K562 (cell line): ENCODE measurements at regions not wholly inside any gene's neighbourhood (a gene's known extent, or its start where the extent isn't known, plus 50 kb on each side); places are given as distances from the start of the nearest gene placed in this dataset.

Source experiments
- ATAC-seq: fragments of 200-7000 bp; cut with Tn5 transposase; 3 replicates; pipeline ENCODE4 v1.9.1; 2020; ENCODE audit warnings: moderate library complexity
- BruUV-seq: library from RNA; stranded (reverse); fragments of 400-500 nt; replicated peaks from 2 replicates; lab custom pipeline; 2021; lab: Mats Ljungman, UMichigan
- CTCF ChIA-PET: fragments of 300-600 bp; formaldehyde crosslinking; extraction: SDS; loops from one replicate; lab custom pipeline; 2021; ENCODE audit warnings: low intra/inter-chr PET ratio; lab: Yijun Ruan, JAX
- POLR2A ChIA-PET: fragments of 300-600, 350-650 bp; sonication (Branson Sonifier 250); formaldehyde crosslinking; extraction: SDS; loops from one replicate; lab custom pipeline; 2021; ENCODE audit warnings: antibody characterized with exemption, inconsistent platforms; lab: Yijun Ruan, JAX
- DNase-seq, 4 experiments: peaks; one replicate each; pipeline versions ENCODE4 v3.0.0 to v3.0.0-alpha.2; 2011 to 2018; ENCODE audit warnings: low spot score in 3 of 4, mixed read lengths in 3 of 4; ENCODE audit errors: extremely low read depth in 1 of 4
- FAIRE-seq: peaks from 2 replicates; lab custom pipeline; 2011; peaks lifted over from hg19 to GRCh38; lab: Jason Lieb, UNC
- H2AFZ ChIP-seq: 2 replicates; pipeline ENCODE4 v1.6.0; 2011; ENCODE audit warnings: low read depth, low read length, control low read depth, inconsistent platforms
- H3K27ac ChIP-seq: fragments of 200-600 bp; 3 replicates; pipeline ENCODE4 v1.8.0; 2011; ENCODE audit warnings: low read depth, mild to moderate bottlenecking, control low read depth, inconsistent platforms, low read length, moderate library complexity, mixed read lengths; ENCODE audit errors: extremely low read depth
- H3K27me3 ChIP-seq, 2 experiments: fragments of 300-600 bp in 1 of 2; 2 replicates in 1 of 2; 3 replicates in 1 of 2; pipeline versions ENCODE4 v1.6.0 to v1.8.0; 2011; ENCODE audit warnings: inconsistent platforms in 2 of 2, low read length in 2 of 2, mild to moderate bottlenecking in 1 of 2, mixed read lengths in 1 of 2, moderate library complexity in 1 of 2; ENCODE audit not compliant: control insufficient read depth in 2 of 2, insufficient read depth in 2 of 2
- H3K36me3 ChIP-seq: fragments of 300-600 bp; 3 replicates; pipeline ENCODE4 v1.8.0; 2011; ENCODE audit warnings: mild to moderate bottlenecking, low read length, inconsistent platforms; ENCODE audit not compliant: control insufficient read depth, insufficient read depth
- H3K4me1 ChIP-seq, 2 experiments: fragments of 200-600 bp in 1 of 2; replicated peaks in 1 of 2; 2 replicates in 1 of 2; 3 replicates in 1 of 2; pipeline versions ENCODE4 v1.5.1 to v1.8.0; 2011; ENCODE audit warnings: inconsistent platforms in 2 of 2, low read length in 2 of 2, mild to moderate bottlenecking in 1 of 2, mixed read lengths in 1 of 2, moderate library complexity in 1 of 2; ENCODE audit not compliant: control insufficient read depth in 2 of 2, insufficient read depth in 2 of 2
- H3K4me2 ChIP-seq: 2 replicates; pipeline ENCODE4 v1.6.1; 2011; ENCODE audit warnings: low read length, control low read depth, inconsistent platforms, mixed read lengths; ENCODE audit not compliant: insufficient read depth
- H3K4me3 ChIP-seq: fragments of 200-600 bp; sonication (generic), shearing (Covaris generic); 2 replicates; pipeline ENCODE4 v1.5.1; 2016; ENCODE audit warnings: control low read depth, inconsistent platforms
- H3K79me2 ChIP-seq: fragments of 200-600 bp; 3 replicates; pipeline ENCODE4 v1.8.0; 2011; ENCODE audit warnings: low read length, inconsistent platforms; ENCODE audit not compliant: control insufficient read depth, insufficient read depth
- H3K9ac ChIP-seq, 2 experiments: 2 replicates each; pipeline versions ENCODE4 v1.6.0 to v1.6.1; 2011; ENCODE audit warnings: low read depth in 2 of 2, low read length in 2 of 2, control low read depth in 1 of 2, inconsistent platforms in 1 of 2, mild to moderate bottlenecking in 1 of 2, mixed read lengths in 1 of 2; ENCODE audit not compliant: insufficient read depth in 1 of 2
- H3K9me1 ChIP-seq: one replicate; pipeline ENCODE4 v1.6.0; 2011; ENCODE audit warnings: inconsistent platforms, mild to moderate bottlenecking, low read length, moderate library complexity; ENCODE audit not compliant: control insufficient read depth, insufficient read depth
- H3K9me3 ChIP-seq: replicated peaks from 2 replicates; pipeline ENCODE4 v1.5.1; 2011; ENCODE audit warnings: low read depth, low read length, inconsistent platforms; ENCODE audit not compliant: control insufficient read depth, insufficient read depth
- H4K20me1 ChIP-seq: replicated peaks from 2 replicates; pipeline ENCODE4 v1.6.1; 2011; ENCODE audit warnings: low read length, inconsistent platforms, mixed read lengths; ENCODE audit not compliant: control insufficient read depth, insufficient read depth
- CHD1 ChIP-seq: fragments of 200-600 bp; sonication (generic); IDR thresholded peaks from one replicate; pipeline ENCODE4 v1.6.1; 2012; ENCODE audit warnings: mild to moderate bottlenecking, moderate library complexity, low read length, inconsistent platforms
- CTBP1 ChIP-seq: fragments of 450-650 bp; IDR thresholded peaks from 2 replicates; pipeline ENCODE4 v1.6.1; 2016; ENCODE audit warnings: borderline replicate concordance
- HMG20B ChIP-seq: fragments of 250-450 bp; sonication (Bioruptor Pico); IDR thresholded peaks from 2 replicates; pipeline ENCODE4 v1.5.0; 2021; ENCODE audit warnings: mild to moderate bottlenecking
- TAL1 ChIP-seq: fragments of 450-650 bp; IDR thresholded peaks from 2 replicates; pipeline ENCODE4 v1.6.1; 2016; ENCODE audit warnings: mild to moderate bottlenecking
- WGBS: fragments of 100-300 bp; shearing (Covaris generic); methylation state at CpG from one replicate; pipeline ENCODE4 v1.1.6; 2016; ENCODE audit warnings: low coverage, mixed read lengths; ENCODE audit not compliant: insufficient coverage; ENCODE audit errors: missing lambda C conversion rate; 5-methylcytosine and 5-hydroxymethylcytosine counted together
- in situ Hi-C: fragments of 300-500 bp; cut with MboI; formaldehyde crosslinking; loops from 4 replicates; pipeline ENCODE4 v1.15.0; 2018; ENCODE audit warnings: inconsistent platforms, mixed read lengths
- intact Hi-C: fragments of 100-400 bp; cut with micrococcal nuclease; formaldehyde crosslinking; loops from 2 replicates; pipeline ENCODE4 v1.14.2; 2022
- TF ChIP-seq, protein P1 (sequence below): fragments of 450-650 bp; IDR thresholded peaks from 2 replicates; pipeline ENCODE4 v1.6.1; 2018; ENCODE audit not compliant: partially characterized antibody
- TF ChIP-seq, protein P2 (sequence below): fragments of 250-450 bp; sonication (Bioruptor Pico); IDR thresholded peaks from 2 replicates; pipeline ENCODE4 v1.4.0; 2020; ENCODE audit warnings: mild to moderate bottlenecking, moderate library complexity
- TF ChIP-seq, protein P3 (sequence below), 3 experiments: fragments of 200-800 bp in 1 of 3; fragments of 250-450 bp in 1 of 3; fragments of 450-650 bp in 1 of 3; sonication (Bioruptor Pico) in 1 of 3; sonication (Bioruptor generic) in 1 of 3; formaldehyde crosslinking in 1 of 3; IDR thresholded peaks; 2 replicates each; pipeline versions ENCODE4 v1.6.1 to v1.8.0; 2016 to 2022; ENCODE audit warnings: mild to moderate bottlenecking in 2 of 3, missing genetic modification characterization in 2 of 3, missing compliant biosample characterization in 1 of 3, moderate library complexity in 1 of 3
- TF ChIP-seq, protein P4 (sequence below): fragments of 450-650 bp; IDR thresholded peaks from 2 replicates; pipeline ENCODE4 v1.7.1; 2018; ENCODE audit warnings: mild to moderate bottlenecking, low read depth; ENCODE audit not compliant: partially characterized antibody

DNA sequence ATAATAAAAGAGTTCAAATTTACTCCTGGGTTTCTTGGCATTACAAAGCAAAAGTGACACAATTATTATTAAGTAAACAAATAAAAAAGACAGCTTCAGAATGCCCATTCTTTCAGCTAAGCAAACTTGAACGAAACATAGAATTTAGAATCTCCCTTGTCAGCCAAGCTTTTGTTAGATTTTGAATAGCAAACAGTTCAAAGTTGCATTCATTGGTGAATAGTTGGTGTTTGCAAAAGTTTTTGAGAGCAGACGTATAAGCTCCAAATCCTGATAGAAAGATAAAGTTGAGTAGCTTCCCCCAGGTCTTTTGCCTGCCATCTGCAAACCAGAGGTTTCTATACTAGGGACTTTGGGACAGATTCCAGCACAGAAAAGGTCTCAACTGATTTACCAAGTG is 434.3 kb upstream of the TNP1 start:
- FAIRE-seq (no peak), ATAC-seq (no peak), DNase-seq (no peak)
- BruUV-seq = no TSS peak
- H3K27me3 ChIP-seq = no peaks in the 10 kb centered on the region
- no peaks in the 10 kb centered on the region for H4K20me1 ChIP-seq
- no peak overlapping the region for H2AFZ ChIP-seq
- H3K27ac ChIP-seq = no peak overlapping the region
- peaks cover 0 to 9% of the 10 kb centered on the region in 2 experiments; a peak in 2 of 5 replicates for H3K4me1 ChIP-seq
- CTCF ChIA-PET = no interaction called here
- H3K9me1 ChIP-seq = no peaks in the 10 kb centered on the region
- no peaks in the 10 kb centered on the region for H3K79me2 ChIP-seq
- intact Hi-C loops (no loop called here), in situ Hi-C loops (no loop called here)
- no peak overlapping the region for H3K4me2 ChIP-seq
- WGBS = 5% methylated on average over 2 of the region's 2 CpGs
- H3K9ac ChIP-seq = no peak overlapping the region
- H3K4me3 ChIP-seq = no peak overlapping the region
- POLR2A ChIA-PET = no interaction called here
- no peaks in the 10 kb centered on the region for H3K9me3 ChIP-seq
- no peaks in the 10 kb centered on the region for H3K36me3 ChIP-seq
- TF ChIP-seq TAL1 = no peak
- TF ChIP-seq, protein P1, sequence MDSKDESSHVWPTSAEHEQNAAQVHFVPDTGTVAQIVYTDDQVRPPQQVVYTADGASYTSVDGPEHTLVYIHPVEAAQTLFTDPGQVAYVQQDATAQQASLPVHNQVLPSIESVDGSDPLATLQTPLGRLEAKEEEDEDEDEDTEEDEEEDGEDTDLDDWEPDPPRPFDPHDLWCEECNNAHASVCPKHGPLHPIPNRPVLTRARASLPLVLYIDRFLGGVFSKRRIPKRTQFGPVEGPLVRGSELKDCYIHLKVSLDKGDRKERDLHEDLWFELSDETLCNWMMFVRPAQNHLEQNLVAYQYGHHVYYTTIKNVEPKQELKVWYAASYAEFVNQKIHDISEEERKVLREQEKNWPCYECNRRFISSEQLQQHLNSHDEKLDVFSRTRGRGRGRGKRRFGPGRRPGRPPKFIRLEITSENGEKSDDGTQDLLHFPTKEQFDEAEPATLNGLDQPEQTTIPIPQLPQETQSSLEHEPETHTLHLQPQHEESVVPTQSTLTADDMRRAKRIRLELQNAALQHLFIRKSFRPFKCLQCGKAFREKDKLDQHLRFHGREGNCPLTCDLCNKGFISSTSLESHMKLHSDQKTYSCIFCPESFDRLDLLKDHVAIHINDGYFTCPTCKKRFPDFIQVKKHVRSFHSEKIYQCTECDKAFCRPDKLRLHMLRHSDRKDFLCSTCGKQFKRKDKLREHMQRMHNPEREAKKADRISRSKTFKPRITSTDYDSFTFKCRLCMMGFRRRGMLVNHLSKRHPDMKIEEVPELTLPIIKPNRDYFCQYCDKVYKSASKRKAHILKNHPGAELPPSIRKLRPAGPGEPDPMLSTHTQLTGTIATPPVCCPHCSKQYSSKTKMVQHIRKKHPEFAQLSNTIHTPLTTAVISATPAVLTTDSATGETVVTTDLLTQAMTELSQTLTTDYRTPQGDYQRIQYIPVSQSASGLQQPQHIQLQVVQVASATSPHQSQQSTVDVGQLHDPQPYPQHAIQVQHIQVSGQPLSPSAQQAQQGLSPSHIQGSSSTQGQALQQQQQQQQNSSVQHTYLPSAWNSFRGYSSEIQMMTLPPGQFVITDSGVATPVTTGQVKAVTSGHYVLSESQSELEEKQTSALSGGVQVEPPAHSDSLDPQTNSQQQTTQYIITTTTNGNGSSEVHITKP = no peak
- TF ChIP-seq, protein P2, sequence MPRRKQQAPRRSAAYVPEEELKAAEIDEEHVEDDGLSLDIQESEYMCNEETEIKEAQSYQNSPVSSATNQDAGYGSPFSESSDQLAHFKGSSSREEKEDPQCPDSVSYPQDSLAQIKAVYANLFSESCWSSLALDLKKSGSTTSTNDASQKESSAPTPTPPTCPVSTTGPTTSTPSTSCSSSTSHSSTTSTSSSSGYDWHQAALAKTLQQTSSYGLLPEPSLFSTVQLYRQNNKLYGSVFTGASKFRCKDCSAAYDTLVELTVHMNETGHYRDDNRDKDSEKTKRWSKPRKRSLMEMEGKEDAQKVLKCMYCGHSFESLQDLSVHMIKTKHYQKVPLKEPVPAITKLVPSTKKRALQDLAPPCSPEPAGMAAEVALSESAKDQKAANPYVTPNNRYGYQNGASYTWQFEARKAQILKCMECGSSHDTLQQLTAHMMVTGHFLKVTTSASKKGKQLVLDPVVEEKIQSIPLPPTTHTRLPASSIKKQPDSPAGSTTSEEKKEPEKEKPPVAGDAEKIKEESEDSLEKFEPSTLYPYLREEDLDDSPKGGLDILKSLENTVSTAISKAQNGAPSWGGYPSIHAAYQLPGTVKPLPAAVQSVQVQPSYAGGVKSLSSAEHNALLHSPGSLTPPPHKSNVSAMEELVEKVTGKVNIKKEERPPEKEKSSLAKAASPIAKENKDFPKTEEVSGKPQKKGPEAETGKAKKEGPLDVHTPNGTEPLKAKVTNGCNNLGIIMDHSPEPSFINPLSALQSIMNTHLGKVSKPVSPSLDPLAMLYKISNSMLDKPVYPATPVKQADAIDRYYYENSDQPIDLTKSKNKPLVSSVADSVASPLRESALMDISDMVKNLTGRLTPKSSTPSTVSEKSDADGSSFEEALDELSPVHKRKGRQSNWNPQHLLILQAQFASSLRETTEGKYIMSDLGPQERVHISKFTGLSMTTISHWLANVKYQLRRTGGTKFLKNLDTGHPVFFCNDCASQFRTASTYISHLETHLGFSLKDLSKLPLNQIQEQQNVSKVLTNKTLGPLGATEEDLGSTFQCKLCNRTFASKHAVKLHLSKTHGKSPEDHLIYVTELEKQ (CRISPR knock-in tag) = no peak
- no peak for TF ChIP-seq CTBP1
- TF ChIP-seq HMG20B (CRISPR knock-in tag) = no peak
- TF ChIP-seq, protein P3, sequence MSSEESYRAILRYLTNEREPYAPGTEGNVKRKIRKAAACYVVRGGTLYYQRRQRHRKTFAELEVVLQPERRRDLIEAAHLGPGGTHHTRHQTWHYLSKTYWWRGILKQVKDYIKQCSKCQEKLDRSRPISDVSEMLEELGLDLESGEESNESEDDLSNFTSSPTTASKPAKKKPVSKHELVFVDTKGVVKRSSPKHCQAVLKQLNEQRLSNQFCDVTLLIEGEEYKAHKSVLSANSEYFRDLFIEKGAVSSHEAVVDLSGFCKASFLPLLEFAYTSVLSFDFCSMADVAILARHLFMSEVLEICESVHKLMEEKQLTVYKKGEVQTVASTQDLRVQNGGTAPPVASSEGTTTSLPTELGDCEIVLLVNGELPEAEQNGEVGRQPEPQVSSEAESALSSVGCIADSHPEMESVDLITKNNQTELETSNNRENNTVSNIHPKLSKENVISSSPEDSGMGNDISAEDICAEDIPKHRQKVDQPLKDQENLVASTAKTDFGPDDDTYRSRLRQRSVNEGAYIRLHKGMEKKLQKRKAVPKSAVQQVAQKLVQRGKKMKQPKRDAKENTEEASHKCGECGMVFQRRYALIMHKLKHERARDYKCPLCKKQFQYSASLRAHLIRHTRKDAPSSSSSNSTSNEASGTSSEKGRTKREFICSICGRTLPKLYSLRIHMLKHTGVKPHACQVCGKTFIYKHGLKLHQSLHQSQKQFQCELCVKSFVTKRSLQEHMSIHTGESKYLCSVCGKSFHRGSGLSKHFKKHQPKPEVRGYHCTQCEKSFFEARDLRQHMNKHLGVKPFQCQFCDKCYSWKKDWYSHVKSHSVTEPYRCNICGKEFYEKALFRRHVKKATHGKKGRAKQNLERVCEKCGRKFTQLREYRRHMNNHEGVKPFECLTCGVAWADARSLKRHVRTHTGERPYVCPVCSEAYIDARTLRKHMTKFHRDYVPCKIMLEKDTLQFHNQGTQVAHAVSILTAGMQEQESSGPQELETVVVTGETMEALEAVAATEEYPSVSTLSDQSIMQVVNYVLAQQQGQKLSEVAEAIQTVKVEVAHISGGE (CRISPR knock-in tag; IDR thresholded peaks at IDR 0.05) = no peak
- TF ChIP-seq CHD1 = no peak
- TF ChIP-seq, protein P4, sequence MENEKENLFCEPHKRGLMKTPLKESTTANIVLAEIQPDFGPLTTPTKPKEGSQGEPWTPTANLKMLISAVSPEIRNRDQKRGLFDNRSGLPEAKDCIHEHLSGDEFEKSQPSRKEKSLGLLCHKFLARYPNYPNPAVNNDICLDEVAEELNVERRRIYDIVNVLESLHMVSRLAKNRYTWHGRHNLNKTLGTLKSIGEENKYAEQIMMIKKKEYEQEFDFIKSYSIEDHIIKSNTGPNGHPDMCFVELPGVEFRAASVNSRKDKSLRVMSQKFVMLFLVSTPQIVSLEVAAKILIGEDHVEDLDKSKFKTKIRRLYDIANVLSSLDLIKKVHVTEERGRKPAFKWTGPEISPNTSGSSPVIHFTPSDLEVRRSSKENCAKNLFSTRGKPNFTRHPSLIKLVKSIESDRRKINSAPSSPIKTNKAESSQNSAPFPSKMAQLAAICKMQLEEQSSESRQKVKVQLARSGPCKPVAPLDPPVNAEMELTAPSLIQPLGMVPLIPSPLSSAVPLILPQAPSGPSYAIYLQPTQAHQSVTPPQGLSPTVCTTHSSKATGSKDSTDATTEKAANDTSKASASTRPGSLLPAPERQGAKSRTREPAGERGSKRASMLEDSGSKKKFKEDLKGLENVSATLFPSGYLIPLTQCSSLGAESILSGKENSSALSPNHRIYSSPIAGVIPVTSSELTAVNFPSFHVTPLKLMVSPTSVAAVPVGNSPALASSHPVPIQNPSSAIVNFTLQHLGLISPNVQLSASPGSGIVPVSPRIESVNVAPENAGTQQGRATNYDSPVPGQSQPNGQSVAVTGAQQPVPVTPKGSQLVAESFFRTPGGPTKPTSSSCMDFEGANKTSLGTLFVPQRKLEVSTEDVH = no peak
